Neural cell (in vitro differentiated cells): ENCODE measurements at regions not wholly inside any gene's neighbourhood (a gene's known extent, or its start where the extent isn't known, plus 50 kb on each side); places are given as distances from the start of the nearest gene placed in this dataset.

Source experiments
- H2AFZ ChIP-seq: fragments of 200-600, 300-800 bp; sonication (generic), shearing (Covaris generic); 2 replicates; pipeline ENCODE4 v1.6.0; 2014; ENCODE audit warnings: low read depth, mild to moderate bottlenecking, antibody characterized with exemption, low read length, moderate library complexity
- H3F3A ChIP-seq: fragments of 200-600 bp; shearing (Covaris generic); 2 replicates; pipeline ENCODE4 v1.6.1; 2016; ENCODE audit warnings: mild to moderate bottlenecking, moderate library complexity, mixed read lengths, antibody characterized with exemption, low read length; ENCODE audit not compliant: insufficient read depth, poor library complexity, severe bottlenecking
- H3K27ac ChIP-seq: fragments of 200-600, 300-800 bp; sonication (generic), shearing (Covaris generic); 2 replicates; pipeline ENCODE4 v1.5.1; 2014; ENCODE audit warnings: mild to moderate bottlenecking, low read length, moderate library complexity
- H3K27me3 ChIP-seq: fragments of 300-800, 200-600 bp; sonication (generic), shearing (Covaris generic); 2 replicates; pipeline ENCODE4 v1.6.0; 2014; ENCODE audit warnings: mild to moderate bottlenecking, low read depth, low read length, moderate library complexity; ENCODE audit not compliant: insufficient read depth
- H3K36me3 ChIP-seq: fragments of 300-800, 200-600 bp; sonication (generic), shearing (Covaris generic); 2 replicates; pipeline ENCODE4 v1.5.1; 2014; ENCODE audit warnings: mild to moderate bottlenecking, antibody characterized with exemption, low read length, moderate library complexity; ENCODE audit not compliant: insufficient read depth
- H3K4me2 ChIP-seq: fragments of 300-800, 200-600 bp; sonication (generic), shearing (Covaris generic); 2 replicates; pipeline ENCODE4 v1.6.0; 2014; ENCODE audit warnings: mild to moderate bottlenecking, low read length
- H3K4me3 ChIP-seq: fragments of 300-800, 200-600 bp; sonication (generic), shearing (Covaris generic); 2 replicates; pipeline ENCODE4 v1.5.1; 2014; ENCODE audit warnings: mild to moderate bottlenecking, low read length, moderate library complexity
- H3K79me2 ChIP-seq: fragments of 200-600 bp; shearing (Covaris generic); replicated peaks from 2 replicates; pipeline ENCODE4 v1.6.0; 2014; ENCODE audit warnings: mild to moderate bottlenecking, low read length, moderate library complexity; ENCODE audit not compliant: insufficient read depth
- H3K9ac ChIP-seq: fragments of 300-800, 200-600 bp; sonication (generic), shearing (Covaris generic); 2 replicates; pipeline ENCODE4 v1.6.1; 2016; ENCODE audit warnings: mild to moderate bottlenecking, low read length, mixed read lengths
- H3K9me2 ChIP-seq: fragments of 200-600 bp; shearing (Covaris generic); 2 replicates; pipeline ENCODE4 v1.6.1; 2016; ENCODE audit warnings: mild to moderate bottlenecking, low read length, mixed read lengths; ENCODE audit not compliant: insufficient read depth
- H3K9me3 ChIP-seq: fragments of 200-600, 300-800 bp; sonication (generic), shearing (Covaris generic); 2 replicates; pipeline ENCODE4 v1.6.1; 2016; ENCODE audit warnings: mild to moderate bottlenecking, mixed run types, low read length, moderate library complexity, mixed read lengths
- H4K20me1 ChIP-seq: fragments of 200-600 bp; shearing (Covaris generic); 2 replicates; pipeline ENCODE4 v1.6.1; 2016; ENCODE audit warnings: mild to moderate bottlenecking, mixed run types; ENCODE audit not compliant: insufficient read depth
- CTCF ChIP-seq: fragments of 450-650 bp; IDR thresholded peaks from 2 replicates; pipeline ENCODE4 v1.5.1; 2014; ENCODE audit warnings: antibody characterized with exemption, mild to moderate bottlenecking, moderate library complexity; ENCODE audit not compliant: poor library complexity, severe bottlenecking
- EP300 ChIP-seq: fragments of 450-650 bp; conservative IDR thresholded peaks from 2 replicates; pipeline ENCODE4 v1.6.1; 2014; ENCODE audit warnings: antibody characterized with exemption, mild to moderate bottlenecking, moderate library complexity; ENCODE audit not compliant: poor library complexity, severe bottlenecking
- EZH2 ChIP-seq: fragments of 200-600, 300-800 bp; shearing (Covaris generic), sonication (generic); IDR thresholded peaks from 2 replicates; pipeline ENCODE4 v1.6.1; 2014; ENCODE audit warnings: antibody characterized with exemption, low read length, borderline replicate concordance, mild to moderate bottlenecking; ENCODE audit not compliant: insufficient read depth, poor library complexity, severe bottlenecking
- MXI1 ChIP-seq: fragments of 450-650 bp; conservative IDR thresholded peaks from 2 replicates; pipeline ENCODE4 v1.6.1; 2014; ENCODE audit warnings: antibody characterized with exemption, mild to moderate bottlenecking; ENCODE audit not compliant: poor library complexity, severe bottlenecking
- POLR2AphosphoS5 ChIP-seq: IDR thresholded peaks from 2 replicates; pipeline ENCODE4 v1.6.1; 2012
- RAD21 ChIP-seq: fragments of 450-650 bp; conservative IDR thresholded peaks from 2 replicates; pipeline ENCODE4 v1.6.1; 2014; ENCODE audit warnings: antibody characterized with exemption, mild to moderate bottlenecking, moderate library complexity
- SMC3 ChIP-seq: fragments of 450-650 bp; conservative IDR thresholded peaks from 2 replicates; pipeline ENCODE4 v1.6.1; 2014; ENCODE audit warnings: antibody characterized with exemption, mild to moderate bottlenecking, moderate library complexity; ENCODE audit not compliant: poor library complexity
- TAF1 ChIP-seq: IDR thresholded peaks from 2 replicates; pipeline ENCODE4 v1.6.1; 2012; ENCODE audit warnings: low read depth
- TF ChIP-seq, protein P1 (sequence below): IDR thresholded peaks from 2 replicates; pipeline ENCODE4 v1.6.1; 2012; ENCODE audit warnings: borderline replicate concordance

GRCh38 chr16:52090080-52090479 is 456.9 kb downstream of the TOX3 start:
- no peak overlapping the region for H3K4me3 ChIP-seq
- no peaks in the 10 kb centered on the region for H3K9me2 ChIP-seq
- no peak overlapping the region for H2AFZ ChIP-seq
- no peak overlapping the region for H3K9ac ChIP-seq
- no peaks in the 10 kb centered on the region for H3K36me3 ChIP-seq
- H3K27me3 ChIP-seq = no peaks in the 10 kb centered on the region
- H3K27ac ChIP-seq = peak overlapping the region; percentile 10
- H3K9me3 ChIP-seq = no peaks in the 10 kb centered on the region
- no peak overlapping the region for H3K4me2 ChIP-seq
- H3K79me2 ChIP-seq = no peaks in the 10 kb centered on the region
- no peaks in the 10 kb centered on the region for H3F3A ChIP-seq
- H4K20me1 ChIP-seq = no peaks in the 10 kb centered on the region
- no peak for TF ChIP-seq EZH2
- no peak for TF ChIP-seq RAD21
- no peak for TF ChIP-seq EP300
- no peak for TF ChIP-seq POLR2AphosphoS5
- no peak for TF ChIP-seq CTCF
- TF ChIP-seq, protein P1, sequence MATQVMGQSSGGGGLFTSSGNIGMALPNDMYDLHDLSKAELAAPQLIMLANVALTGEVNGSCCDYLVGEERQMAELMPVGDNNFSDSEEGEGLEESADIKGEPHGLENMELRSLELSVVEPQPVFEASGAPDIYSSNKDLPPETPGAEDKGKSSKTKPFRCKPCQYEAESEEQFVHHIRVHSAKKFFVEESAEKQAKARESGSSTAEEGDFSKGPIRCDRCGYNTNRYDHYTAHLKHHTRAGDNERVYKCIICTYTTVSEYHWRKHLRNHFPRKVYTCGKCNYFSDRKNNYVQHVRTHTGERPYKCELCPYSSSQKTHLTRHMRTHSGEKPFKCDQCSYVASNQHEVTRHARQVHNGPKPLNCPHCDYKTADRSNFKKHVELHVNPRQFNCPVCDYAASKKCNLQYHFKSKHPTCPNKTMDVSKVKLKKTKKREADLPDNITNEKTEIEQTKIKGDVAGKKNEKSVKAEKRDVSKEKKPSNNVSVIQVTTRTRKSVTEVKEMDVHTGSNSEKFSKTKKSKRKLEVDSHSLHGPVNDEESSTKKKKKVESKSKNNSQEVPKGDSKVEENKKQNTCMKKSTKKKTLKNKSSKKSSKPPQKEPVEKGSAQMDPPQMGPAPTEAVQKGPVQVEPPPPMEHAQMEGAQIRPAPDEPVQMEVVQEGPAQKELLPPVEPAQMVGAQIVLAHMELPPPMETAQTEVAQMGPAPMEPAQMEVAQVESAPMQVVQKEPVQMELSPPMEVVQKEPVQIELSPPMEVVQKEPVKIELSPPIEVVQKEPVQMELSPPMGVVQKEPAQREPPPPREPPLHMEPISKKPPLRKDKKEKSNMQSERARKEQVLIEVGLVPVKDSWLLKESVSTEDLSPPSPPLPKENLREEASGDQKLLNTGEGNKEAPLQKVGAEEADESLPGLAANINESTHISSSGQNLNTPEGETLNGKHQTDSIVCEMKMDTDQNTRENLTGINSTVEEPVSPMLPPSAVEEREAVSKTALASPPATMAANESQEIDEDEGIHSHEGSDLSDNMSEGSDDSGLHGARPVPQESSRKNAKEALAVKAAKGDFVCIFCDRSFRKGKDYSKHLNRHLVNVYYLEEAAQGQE = no peak
- no peak for TF ChIP-seq SMC3
- no peak for TF ChIP-seq TAF1
- TF ChIP-seq MXI1 = no peak

GRCh38 chr16:52089476-52089875 is 457.5 kb downstream of the TOX3 start:
- Histone ChIP-seq H4K20me1 (no peaks in the 10 kb centered on the region), H3K27me3 (no peaks in the 10 kb centered on the region), H3K79me2 (no peaks in the 10 kb centered on the region), H3K4me2 (no peak overlapping the region), H3K9me2 (no peaks in the 10 kb centered on the region), H3K27ac (peak overlapping the region; percentile 10), H3K9me3 (no peaks in the 10 kb centered on the region), H3K9ac (no peak overlapping the region), H3K4me3 (no peak overlapping the region), H2AFZ (no peak overlapping the region), H3F3A (no peaks in the 10 kb centered on the region), H3K36me3 (no peaks in the 10 kb centered on the region)
- TF ChIP-seq EP300 = peak; percentile 38
- TF ChIP-seq MXI1 = no peak
- no peak for TF ChIP-seq EZH2
- TF ChIP-seq, protein P1 = no peak
- TF ChIP-seq RAD21 = no peak
